ENCODE measurements at regions not wholly inside any gene's neighbourhood (a gene's known extent, or its start where the extent isn't known, plus 50 kb on each side); places are given as distances from the start of the nearest gene placed in this dataset.
"Not testable (repeated sequence)": the region's sequence is repeated elsewhere in the genome, so short reads cannot be mapped to it uniquely, and the experiment has no call there.

DNA sequence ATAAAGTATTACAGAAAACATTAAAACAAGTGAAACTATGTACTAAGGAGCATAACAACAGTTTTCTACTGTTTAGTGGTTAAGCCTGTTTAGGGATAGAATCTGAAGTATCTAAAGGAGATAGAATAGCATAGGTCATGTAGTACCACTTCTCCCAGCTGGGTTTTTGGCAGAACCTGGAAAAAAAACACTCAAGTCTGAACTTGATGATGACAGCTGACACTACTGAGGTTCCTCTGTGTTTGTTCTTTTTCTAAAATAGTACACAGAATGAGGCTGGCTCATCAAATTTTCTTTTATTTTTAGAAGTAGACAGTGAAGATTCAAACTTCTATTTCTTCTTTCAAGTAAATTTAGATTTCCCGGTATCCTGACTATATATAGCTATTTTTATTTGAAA is 203.8 kb upstream of the ACO1 start:
- DNase-seq (ENCODE audit: low spot score): no peak

DNA sequence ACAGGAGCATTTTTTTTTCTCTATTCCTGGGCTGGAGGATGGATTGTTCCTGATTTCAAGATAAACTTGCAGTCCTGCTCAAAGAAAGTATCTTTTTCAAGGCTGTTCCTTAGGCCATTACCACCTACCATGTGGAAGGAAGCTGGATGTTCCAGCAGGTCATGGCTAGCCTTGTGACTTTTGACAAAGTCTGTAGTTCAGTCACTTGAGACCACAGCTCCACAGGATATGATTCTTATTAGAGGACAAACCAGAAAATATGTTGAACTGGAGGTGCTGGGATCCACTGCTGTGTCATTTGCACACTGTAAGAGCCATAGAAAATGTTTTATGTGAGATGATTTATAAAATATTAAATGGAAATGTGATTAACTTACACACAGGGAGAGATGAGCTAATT is 184.2 kb upstream of the ACO1 start:
- DNase-seq (ENCODE audit: low spot score): no peak

DNA sequence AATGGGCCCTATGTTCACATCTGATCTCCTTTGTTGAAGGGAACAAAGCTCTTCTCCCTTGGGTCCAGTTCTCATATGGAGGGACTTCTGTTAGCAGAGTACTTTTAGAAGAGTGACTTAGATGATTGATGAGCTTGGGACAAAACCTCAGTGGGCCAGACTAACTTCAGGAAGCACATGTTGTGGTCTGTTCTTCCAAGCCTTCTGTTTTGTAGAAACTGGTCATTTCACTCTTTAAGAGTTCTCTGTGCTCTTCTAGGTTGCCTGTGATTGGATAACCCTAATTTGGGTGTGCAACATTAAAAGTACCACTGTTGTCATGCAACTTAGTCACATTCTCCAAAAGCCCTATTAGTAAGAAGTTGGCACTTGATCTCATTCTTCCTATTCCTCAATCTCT is 183.5 kb upstream of the ACO1 start:
- no peak for DNase-seq (ENCODE audit: low spot score)

DNA sequence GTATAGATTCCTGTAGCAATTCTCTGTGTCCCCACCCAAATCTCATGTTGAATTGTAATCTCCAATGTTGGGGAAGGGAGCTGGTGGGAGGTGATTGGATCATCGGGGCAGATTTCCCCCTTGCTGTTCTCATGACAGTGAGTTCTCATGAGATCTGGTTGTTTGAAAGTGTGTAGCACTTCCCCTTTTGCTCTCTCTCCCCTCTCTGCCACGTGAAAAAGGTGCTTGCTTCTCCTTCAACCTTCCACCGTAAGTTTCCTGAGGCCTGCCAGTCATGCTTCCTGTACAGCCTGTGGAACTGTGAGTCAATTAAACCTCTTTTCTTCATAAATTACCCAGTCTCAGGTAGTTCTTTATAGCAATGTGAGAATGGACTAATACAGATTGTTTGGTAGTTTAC is 175.3 kb upstream of the ACO1 start:
- DNase-seq (ENCODE audit: low spot score): not testable (repeated sequence)

DNA sequence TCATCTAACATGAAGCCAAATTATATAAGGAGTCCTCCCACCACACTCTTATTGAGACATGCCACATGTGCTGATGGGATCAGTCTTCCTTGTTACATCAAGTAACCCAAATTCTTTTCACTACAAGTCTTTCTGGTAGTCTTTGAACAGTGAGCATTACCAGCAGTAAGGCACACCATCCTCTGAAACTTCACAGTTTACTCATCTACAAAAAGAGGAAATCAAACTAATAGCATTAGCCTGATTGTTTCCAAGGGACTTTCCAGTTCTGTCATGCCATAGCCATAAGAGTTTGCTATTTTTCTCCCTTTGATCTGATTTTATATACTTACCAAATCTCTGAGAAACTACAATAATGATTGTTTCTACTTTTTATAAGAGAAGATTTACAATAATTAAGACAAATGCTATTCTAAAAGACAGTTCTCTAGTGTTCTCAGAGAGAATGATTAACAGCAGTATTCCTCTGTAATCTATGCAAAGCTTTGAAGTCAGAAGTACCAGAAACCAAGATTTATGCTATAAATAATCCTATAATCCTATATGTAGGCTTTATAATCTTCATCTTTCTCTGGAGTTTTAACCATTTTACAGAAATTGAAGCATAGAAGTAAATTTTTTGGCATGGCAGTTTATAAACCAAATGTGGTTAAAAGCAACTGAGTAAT is 166.2 kb upstream of the ACO1 start:
- no peak for DNase-seq (ENCODE audit: low spot score)

DNA sequence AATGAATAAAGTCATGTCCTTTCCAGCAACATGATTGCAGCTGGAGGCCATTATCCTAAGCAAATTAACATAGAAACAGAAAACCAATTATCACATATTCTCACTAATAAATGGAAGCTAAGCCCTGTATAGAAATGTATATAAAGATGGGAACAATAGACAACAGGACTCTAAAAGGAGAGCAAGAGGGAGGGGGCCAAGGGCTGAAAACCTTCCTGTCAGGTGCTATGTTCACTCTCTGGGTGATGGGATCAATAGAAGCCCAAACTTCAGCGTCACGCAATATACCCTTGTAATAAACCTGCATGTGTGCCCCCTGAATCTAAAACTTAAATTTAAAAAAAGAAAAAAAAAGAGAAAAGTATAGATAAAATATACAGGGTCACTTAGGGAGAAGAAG is 163.7 kb upstream of the ACO1 start:
- DNase-seq (ENCODE audit: low spot score): no peak

DNA sequence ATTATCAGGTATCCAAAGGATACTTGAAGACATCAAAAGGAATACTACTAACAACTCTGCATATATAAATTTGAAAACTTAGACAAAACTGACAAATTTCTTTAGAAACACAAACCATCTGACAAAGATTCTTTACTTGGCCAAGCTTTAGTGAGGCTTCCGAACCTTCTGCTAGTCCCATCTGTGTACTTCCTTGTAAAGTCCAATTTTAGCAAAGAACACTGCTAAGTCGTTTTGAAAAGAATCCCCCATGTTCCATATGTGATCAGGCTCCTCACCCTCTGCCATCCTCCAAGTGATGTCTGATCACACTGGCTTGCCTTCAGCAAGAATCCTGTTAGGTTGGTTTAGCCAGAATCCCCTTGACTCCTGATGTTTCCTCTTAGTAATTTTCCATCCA is 150.0 kb upstream of the ACO1 start:
- DNase-seq (ENCODE audit: low spot score): no peak

DNA sequence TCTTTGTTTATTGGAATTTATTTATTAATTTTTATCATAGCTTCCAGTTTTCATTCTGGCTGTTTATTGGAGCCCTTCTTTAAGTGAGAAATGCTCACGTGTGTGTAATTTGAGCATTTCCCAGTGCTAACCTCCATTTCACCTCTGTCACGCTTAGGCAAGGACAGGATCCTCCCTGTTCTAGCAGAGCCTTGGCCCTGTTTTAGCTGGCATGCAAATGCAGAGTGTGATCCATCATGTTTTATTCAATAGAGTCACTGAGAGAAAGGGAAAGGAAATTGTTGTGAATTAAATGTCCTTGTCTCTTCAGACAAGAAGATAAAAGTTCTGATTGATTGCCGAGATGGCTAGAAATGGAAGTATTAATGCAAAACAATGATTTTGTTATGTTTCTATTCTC is 137.3 kb upstream of the ACO1 start:
- DNase-seq (ENCODE audit: low spot score): no peak

DNA sequence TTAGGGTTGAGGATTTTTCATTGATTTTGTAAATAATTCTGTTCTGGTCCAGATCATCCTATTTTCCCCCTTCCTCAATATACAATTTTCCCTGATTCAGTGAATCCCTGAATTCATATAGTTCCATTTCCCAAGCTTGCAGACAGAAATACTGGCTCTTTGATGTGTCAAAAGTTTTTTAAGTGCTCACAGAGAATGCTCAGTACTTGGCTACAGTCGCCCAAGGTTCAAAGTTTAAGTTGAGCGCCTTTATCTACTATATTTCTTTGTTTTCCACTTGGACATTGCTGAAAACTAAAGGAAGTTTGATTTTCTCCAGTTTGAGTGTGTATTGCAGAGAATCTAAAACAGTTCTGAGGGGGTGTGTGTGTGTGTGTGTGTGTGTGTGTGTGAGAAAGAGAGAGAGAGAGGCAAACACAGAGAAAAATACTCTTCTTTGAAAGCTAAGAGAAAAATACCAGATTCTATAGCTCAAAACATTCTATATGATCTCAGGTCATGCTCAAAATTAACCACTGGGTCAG is 136.2 kb upstream of the ACO1 start:
- no peak for DNase-seq (ENCODE audit: low spot score)

DNA sequence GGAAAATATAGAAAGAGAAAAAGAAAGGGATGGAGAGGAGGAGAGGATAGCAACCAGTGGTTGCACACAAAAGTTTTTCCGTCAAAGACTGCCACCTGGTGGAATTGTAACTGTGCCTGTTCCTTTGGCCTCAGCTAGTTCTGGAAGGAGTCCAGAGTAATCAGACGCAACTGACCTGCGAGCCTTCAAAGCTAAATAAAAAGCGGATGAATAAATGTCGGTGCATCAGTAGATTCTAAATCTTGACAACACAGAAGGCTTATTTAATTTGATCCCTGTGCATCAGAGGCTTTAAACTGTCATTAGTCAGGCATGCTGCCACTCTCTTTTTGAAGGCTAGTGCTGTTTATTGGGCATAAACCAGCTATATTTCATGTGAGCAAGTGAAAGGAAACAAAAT is 132.9 kb upstream of the ACO1 start:
- DNase-seq (ENCODE audit: low spot score): peak; percentile 51

DNA sequence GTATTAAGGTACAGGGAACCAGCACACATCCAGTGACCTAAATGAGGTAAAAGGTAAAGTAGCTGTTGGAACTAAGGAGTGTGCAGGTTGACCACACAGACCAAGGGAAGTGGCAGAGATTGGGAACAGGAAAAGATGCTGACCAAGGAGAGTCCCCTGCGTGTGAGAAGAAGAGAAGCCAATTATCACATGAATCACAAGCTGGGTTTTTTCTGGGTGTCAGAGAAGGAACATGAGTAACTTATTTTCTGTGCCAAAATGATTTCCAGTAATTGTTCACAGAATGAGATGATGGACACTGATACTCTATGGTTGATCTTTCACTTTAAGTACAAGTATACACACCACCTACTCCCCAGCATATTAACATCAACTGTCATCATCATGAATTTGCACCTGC is 130.7 kb upstream of the ACO1 start:
- DNase-seq (ENCODE audit: low spot score): no peak

DNA sequence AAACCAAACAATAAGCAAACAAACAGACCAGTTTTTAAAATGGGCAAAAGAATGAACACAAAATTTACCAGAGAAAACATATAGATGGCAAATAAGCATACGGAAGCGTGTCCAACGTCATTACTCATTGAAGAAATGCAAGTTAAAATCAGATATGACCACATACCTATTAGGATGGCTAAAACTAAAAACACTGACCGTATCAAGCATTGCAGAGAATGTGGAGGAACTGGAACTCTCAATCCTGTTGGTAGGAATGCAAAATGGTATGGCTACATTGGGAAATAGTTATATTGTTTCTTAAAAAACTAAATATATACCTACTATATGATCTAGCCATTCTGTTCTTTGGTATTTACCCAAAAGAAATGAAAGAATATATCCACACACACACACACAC is 129.4 kb upstream of the ACO1 start:
- no peak for DNase-seq (ENCODE audit: low spot score)

DNA sequence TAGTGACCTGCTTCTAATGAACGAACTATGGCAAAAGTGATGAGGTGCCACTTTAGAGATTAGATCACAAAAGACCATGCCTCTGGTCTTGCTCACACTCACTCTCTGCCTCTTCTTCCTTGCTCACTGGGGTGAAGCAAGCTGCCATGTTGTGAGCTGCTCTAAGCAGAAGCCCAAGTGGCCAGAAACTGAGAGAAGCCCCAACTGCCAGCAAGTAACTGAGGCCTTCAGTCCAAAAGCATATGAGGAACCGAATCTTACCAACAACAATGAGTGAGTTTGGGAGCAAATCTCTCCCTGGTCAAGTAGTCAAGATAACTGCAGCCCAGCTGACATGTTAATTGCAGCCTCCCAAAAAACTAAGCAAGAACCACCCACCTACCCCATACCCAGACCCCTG is 126.0 kb upstream of the ACO1 start:
- DNase-seq (ENCODE audit: low spot score): no peak

DNA sequence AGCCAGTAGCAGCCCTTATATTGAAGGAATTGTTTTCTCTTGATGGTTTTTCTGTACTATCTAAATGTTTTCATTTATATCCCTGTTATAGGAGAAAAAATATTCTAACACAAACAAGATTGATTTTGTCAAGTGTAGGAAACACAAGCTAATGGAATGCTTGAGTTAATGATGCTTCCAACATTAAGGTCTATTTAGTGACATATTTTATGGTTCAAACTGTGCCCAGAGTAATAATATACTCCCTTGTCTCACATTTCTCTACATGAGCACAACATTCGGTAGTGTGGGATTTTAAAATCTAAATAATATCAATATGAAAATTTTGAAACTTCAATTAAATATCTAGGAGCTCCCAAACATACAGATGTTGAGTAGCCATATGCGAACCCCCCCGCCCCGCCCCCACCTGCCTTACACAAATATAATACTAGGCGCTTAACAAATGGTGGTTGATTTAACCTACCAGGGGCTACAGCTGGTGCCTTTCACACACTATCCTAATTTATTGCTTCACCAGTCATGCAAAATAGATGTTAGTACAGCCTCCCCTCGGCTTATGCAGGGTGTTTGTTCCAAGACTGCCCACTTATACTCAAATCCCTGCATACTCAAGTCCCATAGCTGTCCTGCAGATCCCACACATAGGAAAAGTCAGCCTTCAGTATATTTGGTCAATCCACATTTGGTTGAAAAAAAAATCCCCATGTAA is 124.1 kb upstream of the ACO1 start:
- DNase-seq (ENCODE audit: low spot score): no peak

DNA sequence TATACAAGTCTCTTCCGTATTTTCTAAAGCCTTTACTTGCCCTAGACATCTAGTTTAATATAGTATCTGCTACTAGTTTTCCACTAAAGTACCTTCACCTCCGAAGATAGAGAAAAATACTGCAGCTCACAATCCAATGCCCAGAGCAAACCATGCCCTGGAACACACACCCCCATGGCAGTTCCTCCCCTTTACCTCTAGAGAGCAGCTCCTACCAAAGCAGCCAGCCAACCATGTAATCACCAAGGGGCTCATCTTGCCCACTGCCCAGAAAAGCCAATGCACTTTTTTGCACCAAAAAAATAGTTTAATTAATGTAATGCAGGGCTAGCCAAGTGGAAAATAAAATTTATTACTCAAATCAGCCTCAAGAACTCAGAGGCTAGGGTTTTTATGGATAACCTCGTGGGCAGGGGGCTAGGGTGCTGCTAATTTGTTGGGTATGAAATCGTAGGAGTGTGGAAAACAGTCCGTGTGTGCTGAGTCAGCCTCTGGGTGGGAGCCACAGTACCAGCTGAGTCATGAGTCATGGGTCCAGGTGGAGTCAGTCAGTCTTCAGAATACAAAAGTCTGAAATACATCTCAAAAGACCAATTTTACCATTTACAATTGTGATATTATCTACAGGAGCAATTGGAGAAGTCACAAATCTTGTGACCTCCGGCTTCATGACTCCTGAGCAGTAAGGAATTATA is 120.1 kb upstream of the ACO1 start:
- DNase-seq (ENCODE audit: low spot score): no peak

DNA sequence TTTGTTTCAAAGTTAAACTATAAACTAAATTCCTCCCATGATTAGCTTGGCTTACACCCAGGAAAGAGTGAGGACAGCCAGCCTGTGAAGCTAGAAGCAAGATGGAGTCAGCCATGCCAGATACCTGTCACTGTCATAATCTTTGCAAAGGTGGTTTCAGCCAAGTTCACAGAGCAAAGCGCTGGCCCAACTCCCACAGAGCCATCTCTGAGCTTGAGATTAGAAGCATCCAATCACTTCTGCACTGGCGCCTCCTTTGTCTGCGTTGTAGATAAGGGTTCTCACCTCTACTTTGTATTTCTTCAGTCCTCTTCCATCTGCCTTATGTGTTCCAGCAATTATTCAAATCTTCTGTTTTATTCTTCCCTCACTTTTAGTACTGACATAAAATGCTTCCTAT is 119.4 kb upstream of the ACO1 start:
- no peak for DNase-seq (ENCODE audit: low spot score)

DNA sequence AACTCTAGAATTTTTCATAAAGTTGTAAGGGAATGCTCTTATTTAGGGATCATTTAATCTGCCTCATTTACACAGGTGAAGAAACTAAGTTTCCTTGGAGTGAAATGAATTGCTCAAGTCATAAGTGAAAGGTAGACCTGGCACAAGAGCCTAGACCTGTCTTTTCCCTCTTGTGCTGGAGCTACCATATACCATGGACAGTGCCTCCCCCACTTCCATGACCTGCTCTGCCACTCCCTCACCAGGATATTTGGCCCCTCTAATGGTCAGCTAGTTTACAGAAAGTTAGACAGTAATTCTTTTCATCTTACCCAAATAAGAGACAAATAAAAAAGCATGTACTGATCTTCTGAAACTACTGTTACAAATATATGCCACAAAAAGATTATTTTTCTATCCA is 105.5 kb upstream of the ACO1 start:
- DNase-seq (ENCODE audit: low spot score): no peak

DNA sequence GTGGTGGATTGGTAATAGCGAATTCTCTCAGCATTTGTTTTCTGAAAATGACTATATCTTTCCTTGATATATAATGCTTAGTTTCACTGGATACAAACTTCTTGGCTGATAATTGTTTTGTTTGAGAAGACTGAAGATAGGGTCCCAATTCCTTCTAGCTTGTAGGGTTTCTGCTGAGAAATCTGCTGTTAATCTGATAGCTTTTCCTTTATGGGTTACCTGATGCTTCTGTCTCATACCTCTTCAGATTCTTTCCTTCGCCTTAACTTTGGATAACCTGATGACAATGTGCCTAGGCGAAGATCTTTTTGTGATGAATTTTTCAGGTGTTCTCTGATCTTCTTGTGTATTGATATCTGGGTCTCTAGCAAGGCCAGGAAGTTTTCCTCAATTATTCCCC is 94.7 kb upstream of the ACO1 start:
- no peak for DNase-seq (ENCODE audit: low spot score)

DNA sequence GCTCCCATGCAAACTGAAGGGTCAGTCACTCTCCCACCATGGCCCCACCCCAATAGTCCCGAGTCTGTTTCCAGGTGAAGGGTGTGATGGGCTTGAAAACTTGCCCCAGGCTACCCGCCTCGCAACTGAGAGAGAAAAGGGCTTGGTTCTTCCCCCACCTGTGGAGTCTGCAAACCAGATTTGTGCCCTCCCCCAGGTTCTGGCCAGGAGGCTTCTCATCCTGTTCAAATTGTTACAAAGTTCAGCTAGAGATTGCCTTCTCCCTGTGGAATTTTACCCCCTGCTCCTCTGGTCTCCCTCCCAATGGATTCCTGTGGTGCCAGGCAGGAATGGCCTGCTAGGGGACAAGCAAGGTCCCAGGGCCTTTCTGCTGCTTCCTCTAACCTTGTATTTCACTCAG is 93.1 kb upstream of the ACO1 start:
- no peak for DNase-seq (ENCODE audit: low spot score)

DNA sequence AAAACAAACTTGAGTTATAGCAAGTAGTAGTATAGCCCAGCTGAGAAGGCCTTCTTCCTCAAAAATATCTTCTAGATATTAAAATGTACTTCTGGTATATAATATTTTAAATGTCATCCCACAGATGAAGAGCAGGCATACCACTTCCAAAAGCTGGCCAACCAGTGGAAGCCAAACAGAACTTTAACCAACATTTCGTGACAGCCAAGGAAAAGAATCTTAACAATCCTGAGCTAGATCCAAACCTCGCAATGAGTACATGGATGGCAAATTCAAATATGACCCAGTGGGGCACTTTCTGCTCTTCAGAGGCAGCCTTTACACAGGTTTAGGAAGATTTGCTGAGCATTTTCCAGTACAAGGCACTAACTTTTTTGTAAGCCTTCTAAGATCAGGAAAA is 91.8 kb upstream of the ACO1 start:
- DNase-seq (ENCODE audit: low spot score): peak; percentile 14

DNA sequence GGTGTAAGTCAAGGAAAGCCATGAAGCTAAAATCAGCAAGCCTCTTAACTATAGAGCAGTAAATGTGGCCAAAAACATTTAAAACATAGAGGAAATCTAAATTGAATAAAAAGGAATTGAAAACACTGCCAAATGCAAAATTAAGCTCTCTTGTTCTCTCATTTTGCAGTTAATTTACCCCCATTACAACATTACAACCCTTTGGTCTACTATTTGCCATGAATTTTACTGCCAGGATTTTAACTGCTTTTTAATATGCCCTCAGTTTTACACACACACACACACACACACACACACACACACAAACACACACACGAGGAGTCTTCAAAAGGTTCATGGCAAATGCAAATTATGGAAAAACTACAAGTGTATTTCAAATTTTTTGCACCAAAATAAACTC is 91.4 kb upstream of the ACO1 start:
- no peak for DNase-seq (ENCODE audit: low spot score)

DNA sequence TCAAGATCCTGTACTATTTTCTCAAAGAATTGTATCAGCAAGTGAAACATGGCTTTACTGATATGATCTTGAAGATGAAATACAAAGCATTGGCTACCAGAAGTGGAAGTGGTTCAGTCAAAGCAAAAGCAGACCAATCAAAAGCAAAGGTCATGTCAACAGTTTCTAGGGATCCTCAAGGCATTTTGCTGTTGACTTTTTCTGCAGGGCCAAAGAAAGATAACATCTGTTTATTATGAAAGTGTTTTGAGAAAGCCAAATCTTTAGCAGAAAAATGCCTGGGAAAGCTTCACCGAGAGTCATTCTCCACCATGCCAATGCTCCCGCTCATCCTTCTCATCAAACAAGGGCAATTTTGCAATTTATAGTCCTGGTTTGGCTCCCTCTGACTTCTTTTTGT is 90.3 kb upstream of the ACO1 start:
- DNase-seq (ENCODE audit: low spot score): no peak

DNA sequence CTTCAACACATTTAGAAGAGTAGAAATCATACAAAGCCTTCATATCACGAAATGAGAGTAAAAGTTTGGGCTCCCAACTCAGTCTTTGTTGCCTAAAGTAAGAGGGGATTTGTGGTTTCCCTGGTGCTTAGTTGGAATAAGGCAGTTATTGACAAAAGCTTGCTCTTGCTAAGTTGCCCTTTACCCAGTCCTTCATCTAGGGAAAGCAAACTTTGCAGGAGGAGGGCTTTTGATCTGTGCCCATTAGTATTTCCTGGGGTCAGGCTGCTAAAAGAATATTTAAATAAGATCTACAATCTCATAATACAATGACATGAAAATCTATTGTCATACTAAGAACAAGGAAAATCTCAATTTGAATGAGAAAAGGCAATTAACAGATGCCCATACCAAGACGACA is 84.1 kb upstream of the ACO1 start:
- DNase-seq (ENCODE audit: low spot score): no peak

All from AG20443 (cell line).